ENCODE measurements at regions not wholly inside any gene's neighbourhood (a gene's known extent, or its start where the extent isn't known, plus 50 kb on each side); places are given as distances from the start of the nearest gene placed in this dataset.

GRCh38 chr9:106677374-106677773 lies 185.6 kb upstream of the ZNF462 start:
- no peak for TF ChIP-seq CTCF (IDR thresholded peaks at IDR 0.05; ENCODE audit: low read depth, low read length)
- TF ChIP-seq POLR2A (IDR thresholded peaks at IDR 0.05; ENCODE audit: extremely low read depth, insufficient read length), result no peak

Measured in NB4 (cell line).